WTC11 (cell line): ENCODE measurements at regions not wholly inside any gene's neighbourhood (a gene's known extent, or its start where the extent isn't known, plus 50 kb on each side); places are given as distances from the start of the nearest gene placed in this dataset.

Experiments used
- CBFB ChIP-seq: sonication (generic); formaldehyde crosslinking; IDR thresholded peaks from 2 replicates; pipeline ENCODE4 v1.8.1; 2022; ENCODE audit warnings: mild to moderate bottlenecking, low read depth, missing genetic modification reagents
- CREB1 ChIP-seq: sonication (generic); formaldehyde crosslinking; IDR thresholded peaks from 2 replicates; pipeline ENCODE4 v1.8.0; 2023; ENCODE audit warnings: mild to moderate bottlenecking, missing genetic modification reagents
- ZNF121 ChIP-seq: sonication (generic); formaldehyde crosslinking; IDR thresholded peaks from 2 replicates; pipeline ENCODE4 v1.8.0; 2023; ENCODE audit warnings: missing genetic modification reagents
- ZNF263 ChIP-seq: sonication (generic); formaldehyde crosslinking; IDR thresholded peaks from 2 replicates; pipeline ENCODE4 v1.8.1; 2022; ENCODE audit warnings: low read depth, mild to moderate bottlenecking, moderate library complexity, missing genetic modification reagents
- TF ChIP-seq, protein P1 (sequence below): sonication (generic); formaldehyde crosslinking; IDR thresholded peaks from 2 replicates; pipeline ENCODE4 v1.8.0; 2022; ENCODE audit warnings: mild to moderate bottlenecking, missing genetic modification reagents
- TF ChIP-seq, protein P2 (sequence below): fragments of 200-600 bp; IDR thresholded peaks from 2 replicates; pipeline ENCODE4 v1.8.0; 2022; ENCODE audit warnings: antibody characterized with exemption
- TF ChIP-seq, protein P3 (sequence below): sonication (generic); formaldehyde crosslinking; IDR thresholded peaks from 2 replicates; pipeline ENCODE4 v1.8.0; 2022; ENCODE audit warnings: mild to moderate bottlenecking, missing genetic modification reagents

DNA sequence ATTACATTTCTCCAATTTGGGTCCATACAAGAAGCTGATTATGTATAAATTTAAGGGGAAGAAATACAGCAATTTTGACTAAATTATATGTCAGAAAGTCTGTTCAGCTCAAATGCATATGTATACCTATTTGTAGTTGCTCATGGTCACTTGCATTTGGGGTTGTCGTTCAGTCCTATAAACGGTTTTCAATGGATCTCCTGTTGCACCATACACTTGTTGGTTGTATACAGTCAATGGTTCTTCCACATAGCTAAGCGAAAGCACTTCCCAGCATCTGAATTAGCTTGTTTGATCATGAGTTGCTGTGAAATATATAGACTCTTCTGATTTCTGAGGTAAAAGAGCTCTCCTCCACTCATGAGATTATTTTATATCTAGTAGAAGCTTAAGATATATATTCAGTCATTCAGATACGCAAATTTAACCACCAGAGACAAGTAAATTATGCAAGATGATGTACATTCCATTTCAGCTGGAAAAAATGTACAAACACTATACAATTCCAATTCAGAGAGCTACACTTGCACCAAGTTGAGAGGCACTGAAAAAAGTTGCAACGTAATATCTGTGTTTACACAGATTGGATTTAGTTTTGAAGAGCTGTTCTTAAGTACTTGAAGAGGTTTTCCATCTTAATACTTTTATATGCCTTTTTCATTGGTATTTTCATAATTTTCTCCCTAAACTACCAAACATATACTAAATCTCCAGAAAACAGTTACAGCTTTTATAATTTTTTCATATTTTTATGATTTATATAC lies 64.4 kb upstream of the POU5F2 start:
- TF ChIP-seq ZNF121 (CRISPR knock-in tag) (no peak), CREB1 (CRISPR knock-in tag) (no peak), CBFB (no peak), ZNF263 (CRISPR knock-in tag) (no peak)
- TF ChIP-seq, protein P1, sequence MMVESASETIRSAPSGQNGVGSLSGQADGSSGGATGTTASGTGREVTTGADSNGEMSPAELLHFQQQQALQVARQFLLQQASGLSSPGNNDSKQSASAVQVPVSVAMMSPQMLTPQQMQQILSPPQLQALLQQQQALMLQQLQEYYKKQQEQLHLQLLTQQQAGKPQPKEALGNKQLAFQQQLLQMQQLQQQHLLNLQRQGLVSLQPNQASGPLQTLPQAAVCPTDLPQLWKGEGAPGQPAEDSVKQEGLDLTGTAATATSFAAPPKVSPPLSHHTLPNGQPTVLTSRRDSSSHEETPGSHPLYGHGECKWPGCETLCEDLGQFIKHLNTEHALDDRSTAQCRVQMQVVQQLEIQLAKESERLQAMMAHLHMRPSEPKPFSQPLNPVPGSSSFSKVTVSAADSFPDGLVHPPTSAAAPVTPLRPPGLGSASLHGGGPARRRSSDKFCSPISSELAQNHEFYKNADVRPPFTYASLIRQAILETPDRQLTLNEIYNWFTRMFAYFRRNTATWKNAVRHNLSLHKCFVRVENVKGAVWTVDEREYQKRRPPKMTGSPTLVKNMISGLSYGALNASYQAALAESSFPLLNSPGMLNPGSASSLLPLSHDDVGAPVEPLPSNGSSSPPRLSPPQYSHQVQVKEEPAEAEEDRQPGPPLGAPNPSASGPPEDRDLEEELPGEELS, result no peak
- TF ChIP-seq, protein P2, sequence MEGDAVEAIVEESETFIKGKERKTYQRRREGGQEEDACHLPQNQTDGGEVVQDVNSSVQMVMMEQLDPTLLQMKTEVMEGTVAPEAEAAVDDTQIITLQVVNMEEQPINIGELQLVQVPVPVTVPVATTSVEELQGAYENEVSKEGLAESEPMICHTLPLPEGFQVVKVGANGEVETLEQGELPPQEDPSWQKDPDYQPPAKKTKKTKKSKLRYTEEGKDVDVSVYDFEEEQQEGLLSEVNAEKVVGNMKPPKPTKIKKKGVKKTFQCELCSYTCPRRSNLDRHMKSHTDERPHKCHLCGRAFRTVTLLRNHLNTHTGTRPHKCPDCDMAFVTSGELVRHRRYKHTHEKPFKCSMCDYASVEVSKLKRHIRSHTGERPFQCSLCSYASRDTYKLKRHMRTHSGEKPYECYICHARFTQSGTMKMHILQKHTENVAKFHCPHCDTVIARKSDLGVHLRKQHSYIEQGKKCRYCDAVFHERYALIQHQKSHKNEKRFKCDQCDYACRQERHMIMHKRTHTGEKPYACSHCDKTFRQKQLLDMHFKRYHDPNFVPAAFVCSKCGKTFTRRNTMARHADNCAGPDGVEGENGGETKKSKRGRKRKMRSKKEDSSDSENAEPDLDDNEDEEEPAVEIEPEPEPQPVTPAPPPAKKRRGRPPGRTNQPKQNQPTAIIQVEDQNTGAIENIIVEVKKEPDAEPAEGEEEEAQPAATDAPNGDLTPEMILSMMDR, result no peak
- TF ChIP-seq, protein P3, sequence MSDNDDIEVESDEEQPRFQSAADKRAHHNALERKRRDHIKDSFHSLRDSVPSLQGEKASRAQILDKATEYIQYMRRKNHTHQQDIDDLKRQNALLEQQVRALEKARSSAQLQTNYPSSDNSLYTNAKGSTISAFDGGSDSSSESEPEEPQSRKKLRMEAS (CRISPR knock-in tag), result no peak
